ENCODE measurements at regions not wholly inside any gene's neighbourhood (a gene's known extent, or its start where the extent isn't known, plus 50 kb on each side); places are given as distances from the start of the nearest gene placed in this dataset.

DNA sequence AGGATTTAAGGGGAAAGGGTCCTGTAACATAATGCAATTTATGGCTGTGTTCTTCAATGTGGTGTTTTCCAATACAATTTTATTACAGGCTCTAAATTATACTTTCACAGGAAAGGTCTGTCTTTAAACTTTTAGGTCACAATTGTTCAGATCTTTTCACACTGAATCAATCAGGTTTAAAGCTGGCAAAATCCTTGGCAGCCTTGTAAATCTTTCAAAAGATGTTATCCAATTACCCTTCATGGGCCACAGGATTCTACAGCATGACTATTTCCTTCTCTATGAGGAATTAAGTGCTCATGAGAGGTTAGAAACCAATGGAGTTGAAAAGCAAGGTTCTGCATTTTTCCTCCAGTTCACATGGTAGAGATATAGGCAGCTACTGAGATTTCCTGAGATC, 211.5 kb upstream of the MIR17HG start:
- TF ChIP-seq POLR2A (conservative IDR thresholded peaks at IDR 0.05) (no peak), ZNF274 (IDR thresholded peaks at IDR 0.05; ENCODE audit: borderline replicate concordance, low read depth, low read length) (no peak), NR2C1 (IDR thresholded peaks at IDR 0.05) (no peak), NR2C1 (tag; IDR thresholded peaks at IDR 0.05) (no peak), KLF1 (tag; IDR thresholded peaks at IDR 0.05) (no peak), JUND (IDR thresholded peaks at IDR 0.05; ENCODE audit: borderline replicate concordance, low read depth, low read length) (no peak), JUND (tag; IDR thresholded peaks at IDR 0.05; ENCODE audit: borderline replicate concordance, low read depth, low read length) (no peak), ZSCAN32 (CRISPR knock-in tag; IDR thresholded peaks at IDR 0.05) (no peak), SMARCB1 (IDR thresholded peaks at IDR 0.05; ENCODE audit: insufficient read length, low read depth) (no peak), HEY1 (CRISPR knock-in tag; IDR thresholded peaks at IDR 0.05; ENCODE audit: borderline replicate concordance) (no peak), CREM (IDR thresholded peaks at IDR 0.05; ENCODE audit: low read depth) (no peak), E2F8 (IDR thresholded peaks at IDR 0.05; ENCODE audit: low read depth, partially characterized antibody) (no peak), BACH1 (tag; IDR thresholded peaks at IDR 0.05) (no peak)
- TF ChIP-seq, protein P1, sequence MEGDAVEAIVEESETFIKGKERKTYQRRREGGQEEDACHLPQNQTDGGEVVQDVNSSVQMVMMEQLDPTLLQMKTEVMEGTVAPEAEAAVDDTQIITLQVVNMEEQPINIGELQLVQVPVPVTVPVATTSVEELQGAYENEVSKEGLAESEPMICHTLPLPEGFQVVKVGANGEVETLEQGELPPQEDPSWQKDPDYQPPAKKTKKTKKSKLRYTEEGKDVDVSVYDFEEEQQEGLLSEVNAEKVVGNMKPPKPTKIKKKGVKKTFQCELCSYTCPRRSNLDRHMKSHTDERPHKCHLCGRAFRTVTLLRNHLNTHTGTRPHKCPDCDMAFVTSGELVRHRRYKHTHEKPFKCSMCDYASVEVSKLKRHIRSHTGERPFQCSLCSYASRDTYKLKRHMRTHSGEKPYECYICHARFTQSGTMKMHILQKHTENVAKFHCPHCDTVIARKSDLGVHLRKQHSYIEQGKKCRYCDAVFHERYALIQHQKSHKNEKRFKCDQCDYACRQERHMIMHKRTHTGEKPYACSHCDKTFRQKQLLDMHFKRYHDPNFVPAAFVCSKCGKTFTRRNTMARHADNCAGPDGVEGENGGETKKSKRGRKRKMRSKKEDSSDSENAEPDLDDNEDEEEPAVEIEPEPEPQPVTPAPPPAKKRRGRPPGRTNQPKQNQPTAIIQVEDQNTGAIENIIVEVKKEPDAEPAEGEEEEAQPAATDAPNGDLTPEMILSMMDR (IDR thresholded peaks at IDR 0.05 in 2 of 3, conservative IDR thresholded peaks at IDR 0.05 in 1 of 3; ENCODE audit: insufficient read depth in 2 of 3, low read depth in 1 of 3, low read length in 3 of 3), result no peak
- TF ChIP-seq, protein P2, sequence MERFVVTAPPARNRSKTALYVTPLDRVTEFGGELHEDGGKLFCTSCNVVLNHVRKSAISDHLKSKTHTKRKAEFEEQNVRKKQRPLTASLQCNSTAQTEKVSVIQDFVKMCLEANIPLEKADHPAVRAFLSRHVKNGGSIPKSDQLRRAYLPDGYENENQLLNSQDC (CRISPR knock-in tag; IDR thresholded peaks at IDR 0.05), result no peak

Measured in K562 (cell line).